HG03457 (cell line): ENCODE measurements at regions not wholly inside any gene's neighbourhood (a gene's known extent, or its start where the extent isn't known, plus 50 kb on each side); places are given as distances from the start of the nearest gene placed in this dataset.
"Not testable (repeated sequence)": the region's sequence is repeated elsewhere in the genome, so short reads cannot be mapped to it uniquely, and the experiment has no call there.

Source experiments
- ATAC-seq: cut with Tn5 transposase; IDR thresholded peaks from one replicate; pipeline ENCODE4 v1.9.1; 2021; ENCODE audit warnings: moderate number of reproducible peaks; ENCODE audit not compliant: unreplicated experiment

- ATAC-seq = no peak
Measured at GRCh38 chrX:3815896-3816664, 102.6 kb upstream of the PRKX start.

GRCh38 chrX:3811331-3812311, 98.2 kb upstream of the PRKX start:
- ATAC-seq = no peak

GRCh38 chrX:3807906-3808305, 94.5 kb upstream of the PRKX start:
- no peak for ATAC-seq

- no peak for ATAC-seq
Measured at GRCh38 chrX:3806630-3807029, 93.2 kb upstream of the PRKX start.

DNA sequence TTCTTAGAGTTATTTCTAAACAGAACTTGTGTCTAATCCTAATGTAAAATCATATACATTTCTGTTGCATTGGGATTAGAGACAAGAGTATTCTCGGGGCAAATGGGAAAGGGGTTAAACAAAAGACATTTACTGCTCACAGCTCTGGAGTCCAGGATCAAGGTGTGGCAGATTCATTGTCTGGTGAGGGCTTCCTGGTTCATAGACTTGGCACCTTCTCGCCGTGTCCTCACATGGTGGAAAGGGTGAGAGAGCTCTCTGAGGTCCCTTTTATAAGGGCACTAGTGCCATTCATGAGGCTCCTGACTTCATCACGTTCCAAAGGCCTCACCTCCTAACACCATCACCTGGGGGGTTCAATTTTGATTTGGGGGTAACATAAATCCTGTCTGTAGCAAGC, 90.3 kb upstream of the PRKX start:
- no peak for ATAC-seq

- no peak for ATAC-seq
Measured at GRCh38 chrX:3803305-3803704, 89.9 kb upstream of the PRKX start.

GRCh38 chrX:3795411-3795810, 82.0 kb upstream of the PRKX start:
- not testable (repeated sequence) for ATAC-seq

DNA sequence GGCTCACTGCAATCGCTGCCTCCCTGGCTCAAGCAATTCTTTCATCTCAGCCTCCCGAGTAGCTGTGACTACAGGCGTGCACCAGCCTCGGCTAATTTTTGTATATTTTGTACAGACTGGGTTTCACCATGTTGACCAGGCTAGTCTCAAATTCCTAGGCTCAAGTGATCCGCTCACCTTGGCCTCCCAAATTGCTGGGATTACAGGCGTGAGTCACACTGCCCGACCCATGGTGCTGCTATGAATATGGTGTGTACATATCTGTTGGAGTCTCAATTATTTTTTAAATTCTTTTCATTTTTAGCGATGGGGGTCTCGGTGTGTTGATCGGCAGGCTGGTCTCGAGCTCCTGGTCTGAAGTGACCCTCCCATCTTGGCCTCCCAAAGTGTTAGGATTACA, 78.0 kb upstream of the PRKX start:
- ATAC-seq = no peak

DNA sequence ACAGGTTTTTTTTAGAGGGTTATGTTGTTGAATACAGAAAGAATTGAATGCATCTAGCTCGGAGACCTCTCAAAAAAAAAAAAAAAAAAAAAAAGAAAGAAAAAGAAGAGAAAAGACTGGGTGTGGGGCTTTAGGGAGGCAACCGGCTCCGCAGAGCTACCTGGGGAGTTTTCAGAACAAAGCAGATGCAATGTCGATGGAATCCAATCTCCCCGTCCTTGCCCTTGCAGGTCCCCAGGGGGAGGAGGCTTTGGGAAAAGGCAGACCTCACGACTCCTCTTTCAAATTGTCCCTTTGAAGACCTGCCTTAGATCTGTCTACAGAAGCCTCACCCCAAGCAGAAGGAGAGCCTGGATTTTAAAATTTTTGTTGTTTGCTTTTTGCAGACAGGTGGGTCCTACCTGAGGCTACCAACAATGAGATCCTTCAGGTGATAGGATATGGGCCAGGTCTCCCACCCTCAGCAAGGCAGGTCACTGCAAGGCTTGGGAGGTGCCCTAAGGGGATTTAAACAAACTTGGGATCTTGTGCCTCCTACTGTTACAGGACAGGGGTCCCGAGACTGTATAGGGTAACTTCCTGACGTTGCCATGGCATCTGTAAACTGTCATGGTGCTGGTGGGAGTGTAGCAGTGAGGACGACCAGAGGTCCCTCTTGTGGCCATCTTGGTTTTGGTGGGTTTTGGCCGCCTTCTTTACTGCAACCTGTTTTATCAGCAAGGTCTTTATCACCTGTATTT, 75.2 kb upstream of the PRKX start:
- no peak for ATAC-seq

- ATAC-seq = no peak
Measured at GRCh38 chrX:3787856-3788255, 74.4 kb upstream of the PRKX start.

DNA sequence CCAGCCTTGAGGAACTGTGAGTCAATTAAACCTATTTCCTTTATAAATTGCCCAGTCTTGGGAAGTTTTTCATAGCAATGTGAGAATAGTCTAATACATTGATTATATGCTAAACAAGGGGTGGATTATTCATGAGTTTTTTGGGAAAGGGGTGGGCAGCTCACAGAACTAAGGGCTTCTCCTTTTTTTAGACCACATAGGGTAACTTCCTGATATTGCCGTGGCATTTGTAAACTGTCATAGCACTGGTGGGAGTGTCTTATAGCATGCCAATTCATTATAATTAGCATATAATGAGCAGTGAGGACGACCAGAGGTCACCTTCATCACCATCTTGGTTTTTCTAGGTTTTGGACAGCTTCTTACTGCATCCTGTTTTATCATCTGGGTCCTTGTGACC, 72.4 kb upstream of the PRKX start:
- not testable (repeated sequence) for ATAC-seq

DNA sequence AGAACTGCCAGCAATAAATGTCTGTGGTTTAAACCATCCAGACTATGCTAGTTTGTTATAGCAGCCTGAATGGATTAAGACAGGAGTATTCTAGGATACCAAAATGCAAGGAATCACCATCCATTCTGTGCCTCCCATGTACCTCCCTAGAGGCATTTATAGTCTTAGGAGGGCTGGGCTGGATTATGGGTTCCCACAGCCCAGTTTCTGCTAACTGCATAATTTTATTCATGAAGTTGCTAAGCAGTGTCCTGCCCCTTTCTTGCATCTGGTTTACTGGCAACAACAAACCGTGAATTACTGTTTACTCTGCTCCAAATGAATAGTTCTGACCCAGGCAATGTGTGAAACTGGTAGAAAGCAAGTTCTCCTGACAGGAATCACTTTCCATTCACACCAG, 67.1 kb upstream of the PRKX start:
- ATAC-seq = no peak

DNA sequence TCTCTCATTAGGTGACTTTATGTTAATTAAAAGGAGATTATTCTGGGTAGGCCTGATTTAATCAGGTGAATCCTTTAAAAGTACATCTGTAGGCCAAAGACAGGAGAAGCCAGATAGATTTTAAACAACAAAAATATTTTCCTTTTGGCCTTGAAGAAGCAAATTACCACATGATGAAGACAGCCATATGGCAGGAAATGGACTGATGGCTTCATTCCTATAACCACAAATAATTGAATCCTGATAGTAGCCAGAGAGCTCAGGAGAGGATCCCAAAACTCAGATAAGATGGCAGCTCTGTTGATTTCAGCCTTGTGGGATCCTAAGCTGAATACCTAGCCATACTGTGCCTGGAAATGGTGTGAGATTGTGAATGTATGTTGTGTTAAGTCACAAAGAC, 66.1 kb upstream of the PRKX start:
- ATAC-seq = no peak

- no peak for ATAC-seq
Measured at GRCh38 chrX:3777416-3777815, 64.0 kb upstream of the PRKX start.

GRCh38 chrX:3771766-3772165, 58.3 kb upstream of the PRKX start:
- ATAC-seq = no peak

- ATAC-seq = no peak
Measured at GRCh38 chrX:3768881-3769280, 55.4 kb upstream of the PRKX start.
